Superior temporal gyrus (tissue), 1 donor: ENCODE measurements at regions not wholly inside any gene's neighbourhood (a gene's known extent, or its start where the extent isn't known, plus 50 kb on each side); places are given as distances from the start of the nearest gene placed in this dataset.

ENCODE experiments used
- DNase-seq: peaks from one replicate; pipeline ENCODE4 v3.0.0-alpha.2; 2016; ENCODE audit errors: extremely low spot score

GRCh38 chr1:60374537-60374936 lies 301.0 kb upstream of the C1orf87 start:
- DNase-seq = no peak

GRCh38 chr1:60367532-60367931 lies 294.0 kb upstream of the C1orf87 start:
- DNase-seq = peak; percentile 40

DNA sequence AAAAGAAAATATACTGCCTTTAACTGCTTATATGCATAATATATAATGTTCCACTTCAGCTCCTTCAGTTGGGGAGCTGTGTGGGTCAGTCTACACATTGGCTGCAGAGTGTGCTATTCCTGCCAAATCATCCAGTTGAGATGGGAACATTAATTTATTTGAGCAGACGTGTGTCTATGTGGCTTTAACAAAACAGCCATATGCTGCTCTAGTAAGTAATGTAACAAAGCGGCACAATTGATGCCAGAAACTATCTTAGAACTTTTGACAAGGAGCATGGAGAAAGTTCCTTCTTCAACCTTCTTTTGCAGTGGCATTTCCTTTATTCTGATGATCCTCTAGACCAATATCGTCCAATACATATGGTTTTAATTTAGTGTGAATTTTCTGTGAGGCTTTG lies 285.9 kb upstream of the C1orf87 start:
- DNase-seq = no peak

DNA sequence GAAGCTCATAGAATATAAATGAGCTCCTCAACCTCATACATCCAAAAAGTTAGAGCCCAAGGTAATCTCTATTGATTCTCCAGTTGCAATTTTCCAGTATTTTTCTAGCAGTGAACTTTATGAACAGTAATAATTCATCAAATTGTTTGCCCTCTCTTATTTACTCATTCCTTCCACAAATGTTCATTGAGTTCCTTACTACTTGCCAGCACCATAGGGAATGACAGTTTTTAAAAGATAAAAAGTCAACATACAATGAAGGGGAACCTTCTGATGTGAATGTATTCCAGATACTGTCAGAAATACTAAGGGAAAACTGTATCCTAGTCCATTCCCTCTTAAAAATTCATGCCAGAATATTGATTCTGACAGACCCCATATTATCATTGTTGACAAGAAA lies 277.0 kb upstream of the C1orf87 start:
- DNase-seq = no peak

DNA sequence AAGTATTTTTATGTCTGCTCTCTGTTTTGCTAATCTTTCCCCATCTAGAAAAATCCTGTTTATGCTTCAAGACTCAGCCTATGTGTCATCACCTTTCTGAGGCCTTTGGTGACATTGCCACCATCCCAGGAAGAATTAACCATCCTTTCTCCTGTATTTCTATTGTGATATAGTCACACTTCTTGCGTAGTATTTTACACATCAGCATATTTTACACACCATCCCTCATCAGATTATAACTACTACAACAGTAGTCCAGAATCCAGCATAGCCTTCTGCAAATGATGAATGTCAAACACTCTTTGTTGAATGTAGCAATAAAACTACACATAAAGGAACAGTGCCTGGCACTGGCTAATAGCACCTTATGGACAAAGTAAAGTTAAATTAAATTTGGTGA lies 275.3 kb upstream of the C1orf87 start:
- no peak for DNase-seq

DNA sequence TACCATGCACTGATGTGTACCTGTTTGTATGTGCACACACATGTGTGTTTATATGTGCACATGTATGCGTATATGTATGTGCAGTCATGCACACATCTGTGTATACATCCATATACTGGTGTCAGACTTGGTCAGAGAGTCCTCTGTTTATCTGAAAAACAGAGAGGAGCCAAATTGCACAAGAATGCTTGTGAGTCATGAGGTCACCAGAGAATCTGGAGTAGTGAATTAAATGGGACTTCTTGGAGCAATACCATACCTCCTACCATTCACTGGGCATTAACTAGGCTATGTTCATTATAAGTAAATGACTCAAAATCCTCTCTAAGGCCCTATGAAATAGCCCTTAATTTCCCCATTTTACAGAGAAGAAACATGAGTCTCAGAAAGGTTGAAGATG lies 272.1 kb upstream of the C1orf87 start:
- no peak for DNase-seq

GRCh38 chr1:60345049-60345448 lies 271.5 kb upstream of the C1orf87 start:
- DNase-seq = no peak

DNA sequence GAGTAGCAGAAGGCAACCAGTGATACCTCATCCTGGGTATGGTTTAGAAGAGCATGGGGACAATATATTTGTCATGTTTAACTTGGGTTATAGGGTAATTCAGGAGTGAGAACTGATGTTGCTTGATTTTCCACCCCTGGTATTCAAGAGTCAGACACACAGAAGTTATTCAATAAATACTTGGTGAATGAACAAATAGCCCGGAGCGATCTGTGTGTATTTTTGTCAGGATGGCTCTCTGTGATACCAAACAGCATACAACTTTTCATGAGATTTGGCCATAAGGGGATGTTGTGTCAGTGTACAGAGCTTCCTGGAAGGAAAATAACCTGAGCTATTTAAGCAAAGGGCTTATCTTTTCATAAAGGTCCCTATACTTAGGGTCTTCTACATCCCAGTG lies 270.2 kb upstream of the C1orf87 start:
- DNase-seq = no peak

DNA sequence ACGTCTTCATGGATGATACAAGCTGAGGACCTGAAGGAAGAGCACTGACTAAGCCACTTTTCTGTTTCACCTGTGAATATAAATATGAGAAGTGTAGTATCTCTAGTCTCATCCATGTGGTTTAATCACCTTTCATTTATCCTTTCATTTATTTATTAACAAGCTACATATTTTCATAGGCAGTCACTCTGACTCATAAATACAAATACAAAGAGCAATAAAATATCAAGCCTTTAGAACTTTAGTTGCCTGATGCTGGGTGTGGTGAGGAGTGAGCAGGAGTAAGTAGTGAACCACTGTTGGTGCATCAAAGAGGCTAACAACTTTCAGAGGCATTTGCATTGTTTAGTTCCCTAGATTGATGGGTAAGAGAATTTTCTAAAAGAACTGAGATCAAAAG lies 269.0 kb upstream of the C1orf87 start:
- no peak for DNase-seq

DNA sequence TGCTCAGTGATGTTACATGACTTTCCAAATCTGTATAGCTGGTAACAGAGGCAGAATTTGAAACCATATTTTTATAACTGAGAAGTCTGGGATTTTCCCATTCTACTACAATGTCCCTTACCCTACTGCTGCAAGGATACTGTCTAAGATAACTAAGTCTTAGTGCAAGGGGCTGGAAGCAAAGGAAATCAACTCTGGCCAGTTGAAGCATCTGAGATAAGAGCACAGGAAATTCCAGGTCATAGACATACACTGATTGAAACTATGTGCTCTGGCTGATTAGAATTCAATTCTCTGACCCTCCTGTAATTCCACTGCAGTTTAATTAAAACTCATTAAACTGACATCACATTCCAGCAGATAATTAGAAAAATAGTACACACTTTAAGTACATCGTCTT lies 267.7 kb upstream of the C1orf87 start:
- DNase-seq = no peak

GRCh38 chr1:60331647-60332046 lies 258.1 kb upstream of the C1orf87 start:
- no peak for DNase-seq

DNA sequence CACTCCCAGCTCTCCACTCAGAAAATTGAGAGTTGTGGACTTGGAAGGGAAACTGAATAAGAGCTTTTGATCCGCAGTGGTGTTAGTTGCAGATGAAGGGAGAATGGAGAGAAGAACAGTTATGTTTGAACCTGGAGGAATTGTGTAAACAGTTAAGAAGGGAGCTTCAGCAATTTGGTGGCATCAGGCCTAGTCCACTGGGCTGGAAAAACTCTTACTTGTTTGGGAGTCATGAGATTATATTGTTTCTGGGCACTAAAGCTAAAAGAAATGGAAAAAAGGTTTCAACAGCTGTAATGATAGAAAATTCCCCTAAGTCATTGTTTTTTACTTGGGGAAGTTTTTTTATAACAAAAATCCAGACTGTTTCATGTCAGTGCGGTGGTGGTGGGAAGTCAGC lies 256.1 kb upstream of the C1orf87 start:
- DNase-seq = no peak

DNA sequence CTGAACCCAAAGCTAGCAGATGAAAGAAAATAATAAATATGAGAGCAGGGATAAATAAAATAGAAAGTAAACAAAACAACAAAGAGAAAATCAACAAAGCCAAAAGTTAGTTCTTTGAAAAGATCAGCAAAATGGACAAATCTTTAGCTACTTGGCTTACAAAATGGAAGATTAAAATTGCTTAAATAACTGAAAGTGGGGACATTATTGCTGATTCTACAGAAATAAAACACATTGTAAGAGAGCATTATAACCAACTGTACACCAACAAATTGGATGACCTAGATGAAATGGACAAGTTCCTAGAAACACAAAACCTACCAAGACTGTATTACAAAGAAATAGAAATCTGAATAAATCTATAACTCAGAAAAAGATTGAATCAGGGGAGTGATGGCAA lies 238.3 kb upstream of the C1orf87 start:
- DNase-seq = no peak

DNA sequence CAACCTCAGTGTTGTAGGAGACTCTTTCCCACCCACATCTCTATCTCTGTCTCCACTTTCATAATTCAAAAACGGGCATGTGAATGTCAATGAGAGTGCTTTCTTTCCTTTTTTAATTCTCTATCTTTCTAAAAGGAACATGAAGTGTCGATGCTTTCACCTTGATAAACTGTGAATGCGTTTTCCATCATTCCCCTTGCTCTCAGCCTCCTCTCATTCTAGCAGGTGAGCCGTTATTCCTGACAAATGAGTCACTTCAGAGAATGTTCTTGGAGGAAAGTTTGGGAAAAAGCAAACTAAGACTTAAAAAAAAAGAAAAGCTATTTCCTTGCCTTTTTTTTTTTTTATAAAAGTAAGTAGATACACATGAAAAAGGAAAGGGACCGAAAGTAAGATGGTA lies 226.0 kb upstream of the C1orf87 start:
- no peak for DNase-seq

- DNase-seq = no peak
These were observed 224.7 kb upstream of the C1orf87 start for GRCh38 chr1:60298290-60298689.

GRCh38 chr1:60296794-60297193 lies 223.2 kb upstream of the C1orf87 start:
- no peak for DNase-seq

DNA sequence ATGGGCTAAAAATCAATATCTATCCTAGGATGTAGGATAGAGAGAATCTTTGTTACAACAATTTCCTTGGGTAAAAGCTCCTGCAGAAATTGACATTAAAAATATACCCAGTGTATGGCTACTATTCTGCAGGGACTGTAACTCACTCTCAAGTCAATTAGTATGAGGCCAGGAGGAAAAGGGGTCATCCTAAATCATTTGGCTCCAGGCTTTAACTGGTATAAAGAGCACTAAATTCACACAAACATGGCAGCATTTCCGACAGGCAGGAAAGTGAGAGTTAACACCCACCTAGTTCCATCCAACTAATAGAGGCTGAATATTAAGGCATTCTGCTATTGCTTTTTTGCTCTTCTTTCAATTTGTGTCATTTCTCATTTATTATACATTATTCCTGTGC lies 218.6 kb upstream of the C1orf87 start:
- no peak for DNase-seq

DNA sequence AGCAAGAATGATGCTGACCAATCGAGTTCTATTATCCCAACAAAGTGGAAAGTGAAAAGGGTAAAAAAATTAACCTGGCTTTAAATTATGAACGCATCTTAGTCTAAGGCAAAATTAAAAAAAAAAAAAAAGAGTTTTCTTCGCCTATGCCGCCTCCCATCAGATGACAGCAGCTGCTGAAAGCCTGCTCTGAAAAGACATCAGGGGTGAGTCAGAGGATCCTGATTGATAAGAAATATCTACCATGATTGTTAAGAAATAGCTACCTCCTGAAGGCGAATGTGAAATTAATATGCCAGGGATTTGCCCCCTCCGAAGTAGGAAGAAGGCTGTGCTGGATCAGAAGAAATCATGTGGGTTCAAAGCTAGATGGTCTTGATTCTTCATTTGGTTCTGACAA lies 216.8 kb upstream of the C1orf87 start:
- DNase-seq = no peak

DNA sequence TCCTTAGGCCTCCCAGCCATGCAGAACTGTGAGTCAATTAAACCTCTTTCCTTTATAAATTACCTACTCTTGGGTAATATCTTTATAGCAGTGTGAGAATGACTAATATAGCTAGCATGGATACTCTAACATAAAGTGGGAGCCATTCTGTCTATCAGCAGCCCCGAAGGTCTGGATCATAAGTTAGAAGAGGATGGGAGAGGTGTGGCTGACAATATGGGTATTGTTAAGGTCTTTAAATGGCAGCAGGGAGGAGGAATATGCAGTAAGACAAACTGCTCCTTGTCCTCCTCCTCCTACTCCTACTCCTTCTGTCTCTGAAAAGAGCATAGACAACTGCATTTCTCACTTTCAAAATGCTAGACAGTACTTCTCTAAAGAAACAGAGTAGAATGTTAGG lies 214.0 kb upstream of the C1orf87 start:
- no peak for DNase-seq

DNA sequence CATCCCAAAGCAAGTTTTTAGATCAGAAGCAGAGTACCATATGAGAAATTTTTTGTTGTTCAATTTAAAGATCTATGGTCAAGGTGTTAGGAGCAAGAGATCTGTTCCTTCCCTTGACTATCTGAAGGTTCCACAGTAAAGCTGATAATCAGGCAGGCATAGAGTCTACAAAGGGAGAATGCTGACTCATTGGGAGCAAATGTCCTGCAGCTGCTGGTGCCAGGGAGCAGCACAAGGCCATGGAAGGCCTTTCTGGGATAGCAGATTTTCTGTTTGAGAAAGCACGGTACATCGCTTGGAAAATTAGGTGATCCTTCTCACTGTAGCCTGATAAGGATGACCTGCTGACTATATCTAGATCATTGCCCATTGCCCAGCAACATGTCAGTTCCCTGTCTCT lies 210.1 kb upstream of the C1orf87 start:
- no peak for DNase-seq

DNA sequence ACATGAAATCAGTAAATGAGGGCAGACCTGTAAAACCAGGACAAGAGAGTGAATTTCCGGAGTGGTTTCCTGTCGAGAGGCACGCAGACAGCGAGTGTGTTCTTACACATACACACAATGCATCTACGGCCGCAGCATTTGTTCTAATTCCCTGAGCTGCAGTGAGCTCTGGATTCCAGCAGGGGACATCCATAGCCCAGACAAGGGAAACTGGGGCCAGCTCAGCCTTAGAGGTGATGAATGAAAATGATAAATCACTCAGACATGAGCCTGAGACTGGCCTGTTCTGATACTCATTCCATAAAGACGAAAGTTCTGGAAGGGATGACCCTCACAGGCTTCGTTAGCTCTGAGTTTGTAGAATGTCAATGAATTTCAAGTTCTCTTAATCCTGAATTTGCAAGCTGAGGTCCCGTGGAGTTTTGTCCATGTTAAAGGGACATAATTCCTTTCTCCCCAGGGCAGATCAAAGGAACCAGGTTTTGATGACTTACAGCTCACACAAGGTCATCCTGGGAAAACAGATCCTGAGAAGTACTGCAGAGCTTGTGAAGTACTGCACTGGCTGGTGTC lies 207.9 kb upstream of the C1orf87 start:
- DNase-seq = peak; percentile 91

GRCh38 chr1:60280819-60281218 lies 207.2 kb upstream of the C1orf87 start:
- DNase-seq = no peak

- no peak for DNase-seq
These were observed 206.7 kb upstream of the C1orf87 start for GRCh38 chr1:60280256-60280655.

- no peak for DNase-seq
These were observed 206.2 kb upstream of the C1orf87 start for GRCh38 chr1:60279798-60280197.

- DNase-seq = no peak
These were observed 203.7 kb upstream of the C1orf87 start for GRCh38 chr1:60277269-60277668.
